ENCODE measurements at regions not wholly inside any gene's neighbourhood (a gene's known extent, or its start where the extent isn't known, plus 50 kb on each side); places are given as distances from the start of the nearest gene placed in this dataset.

GRCh38 chr2:182545420-182546167 lies 118.8 kb upstream of the PDE1A start:
- TF ChIP-seq CTCF (conservative IDR thresholded peaks at IDR 0.05; ENCODE audit: low read length): no peak
- TF ChIP-seq EZH2phosphoT487 (IDR thresholded peaks at IDR 0.05; ENCODE audit: borderline replicate concordance): no peak
